SK-MEL-5 (cell line): ENCODE measurements at regions not wholly inside any gene's neighbourhood (a gene's known extent, or its start where the extent isn't known, plus 50 kb on each side); places are given as distances from the start of the nearest gene placed in this dataset.
A peak's percentile ranks its signal among the peaks of the same experiment; 100 is the strongest.

Experiments used
- DNase-seq: peaks from one replicate; pipeline ENCODE4 v3.0.0-alpha.2; 2016; ENCODE audit warnings: low read depth, low spot score
- in situ Hi-C: cut with HindIII; loops from 2 replicates; pipeline ENCODE4 v1.10.0; 2016; ENCODE audit warnings: low sequenced_read_pairs, high pct_unique_total_duplicates, low pct_unique_long_range_greater_than_20kb

GRCh38 chr18:10205151-10205550 lies 249.3 kb upstream of the APCDD1 start:
- in situ Hi-C loops, result no loop called here
- no peak for DNase-seq

- DNase-seq, result no peak
- in situ Hi-C loops, result no loop called here
Observed at GRCh38 chr18:10207682-10208345, 246.6 kb upstream of the APCDD1 start.

GRCh38 chr18:10209302-10209701 lies 245.1 kb upstream of the APCDD1 start:
- in situ Hi-C loops, result no loop called here

GRCh38 chr18:10210057-10210633 lies 244.3 kb upstream of the APCDD1 start:
- in situ Hi-C loops, result no loop called here
- DNase-seq, result no peak

More at GRCh38 chr18:10209302-10209701, 245.1 kb upstream of the APCDD1 start:
- DNase-seq, result no peak

GRCh38 chr18:10213526-10213925 lies 240.9 kb upstream of the APCDD1 start:
- in situ Hi-C loops, result no loop called here
- DNase-seq, result no peak

GRCh38 chr18:10215446-10215845 lies 239.0 kb upstream of the APCDD1 start:
- no peak for DNase-seq
- in situ Hi-C loops, result no loop called here

- in situ Hi-C loops, result no loop called here
- no peak for DNase-seq
Observed at GRCh38 chr18:10216791-10217190, 237.6 kb upstream of the APCDD1 start.

- no peak for DNase-seq
- in situ Hi-C loops, result no loop called here
Observed at GRCh38 chr18:10217211-10217610, 237.2 kb upstream of the APCDD1 start.

DNA sequence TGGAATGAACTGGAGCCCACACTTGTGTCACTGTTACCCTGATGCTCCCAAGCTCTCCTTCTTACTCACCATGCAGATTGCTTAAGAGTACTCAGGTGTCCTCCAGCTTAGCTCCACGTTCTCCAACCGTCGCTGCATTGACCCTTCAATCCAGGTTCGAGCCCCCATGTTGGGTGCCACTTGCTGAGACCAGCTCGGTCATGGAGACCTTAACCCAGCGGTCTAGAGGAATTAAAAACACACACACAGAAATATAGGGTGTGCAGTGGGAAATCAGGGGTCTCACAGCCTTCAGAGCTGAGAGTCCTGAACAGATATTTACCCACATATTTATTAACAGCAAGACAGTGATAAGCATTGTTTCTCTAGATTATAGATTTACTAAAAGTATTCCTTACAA lies 229.1 kb upstream of the APCDD1 start:
- in situ Hi-C loops, result no loop called here
- no peak for DNase-seq

- in situ Hi-C loops, result no loop called here
- no peak for DNase-seq
Observed at GRCh38 chr18:10226971-10227370, 227.5 kb upstream of the APCDD1 start.

DNA sequence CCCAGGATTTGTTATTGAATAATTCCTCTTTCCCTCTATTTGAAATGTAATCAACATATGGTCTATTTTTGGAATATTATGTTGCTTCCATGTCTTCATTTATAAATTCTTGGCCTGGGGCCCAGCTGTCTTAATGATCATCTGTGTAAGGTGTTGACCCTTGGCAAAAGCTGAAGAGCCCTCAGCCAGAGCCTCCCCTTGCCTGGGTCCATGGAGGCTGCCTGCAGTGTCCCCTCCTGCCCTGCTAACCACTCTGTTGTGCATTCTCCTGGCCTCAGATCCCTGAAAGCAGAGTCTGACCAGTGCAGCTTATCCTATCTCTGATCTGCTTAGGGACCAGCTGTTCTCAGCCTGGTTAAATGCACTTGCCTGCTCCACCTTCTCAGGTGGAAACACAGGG lies 226.1 kb upstream of the APCDD1 start:
- DNase-seq, result no peak
- in situ Hi-C loops, result no loop called here

DNA sequence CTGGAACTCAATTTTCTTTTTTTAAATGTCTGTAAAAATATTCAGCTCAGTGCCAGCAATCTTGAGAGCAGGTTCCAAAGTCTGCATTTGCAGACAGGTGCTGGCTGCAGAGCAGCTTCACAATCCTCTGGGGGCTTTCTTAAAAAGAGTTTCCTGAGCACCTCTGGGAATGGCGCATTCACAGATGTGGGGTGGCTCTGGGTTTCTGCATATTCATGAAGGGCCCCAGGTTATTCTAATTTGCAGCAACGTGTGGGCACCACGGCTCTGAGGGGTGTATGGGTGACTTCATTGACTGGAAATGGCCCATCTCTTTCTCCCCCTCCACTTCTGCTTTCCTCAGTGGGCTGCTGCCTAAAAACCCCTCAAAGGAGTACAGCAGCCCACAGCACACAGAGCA lies 225.0 kb upstream of the APCDD1 start:
- DNase-seq, result no peak
- in situ Hi-C loops, result no loop called here

GRCh38 chr18:10230072-10230471 lies 224.4 kb upstream of the APCDD1 start:
- DNase-seq, result peak; percentile 25
- in situ Hi-C loops, result no loop called here

DNA sequence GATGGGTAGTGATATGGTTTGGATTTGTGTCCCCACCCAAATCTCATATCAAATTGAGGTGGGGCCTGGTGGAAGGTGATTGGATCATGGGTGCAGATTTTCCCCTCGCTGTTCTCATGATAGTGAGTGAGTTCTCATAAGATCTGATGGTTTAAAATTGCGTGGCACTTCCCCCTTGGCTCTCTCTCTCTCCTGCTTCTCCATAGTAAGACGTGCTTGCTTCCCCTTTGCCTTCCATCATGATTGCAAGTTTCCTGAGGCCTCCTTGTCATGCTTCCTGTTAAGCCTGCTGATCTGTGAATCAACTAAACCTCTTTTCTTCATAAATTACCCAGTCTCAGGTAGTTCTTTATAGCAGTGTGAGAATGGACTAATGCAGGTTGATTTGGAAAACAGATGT lies 223.2 kb upstream of the APCDD1 start:
- in situ Hi-C loops, result no loop called here
- no peak for DNase-seq

DNA sequence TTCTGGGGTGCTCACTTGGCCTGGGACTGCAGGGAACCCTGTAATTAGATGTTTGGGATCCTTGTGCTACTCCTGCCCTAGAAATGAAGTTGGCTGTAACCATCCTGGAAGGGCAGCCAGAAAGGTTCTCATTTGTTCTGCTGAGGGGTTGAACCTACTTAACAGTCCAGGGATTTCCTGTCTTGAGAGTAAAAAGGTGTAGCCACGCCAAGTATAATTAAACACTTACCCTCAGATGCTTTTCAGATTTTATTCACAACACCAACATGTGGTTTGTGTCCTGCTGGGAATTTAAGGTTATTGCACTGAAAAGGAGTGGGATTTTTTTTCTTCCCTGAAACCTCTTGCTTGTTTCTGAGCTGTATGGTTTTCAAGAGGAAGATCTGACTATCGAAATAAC lies 222.4 kb upstream of the APCDD1 start:
- in situ Hi-C loops, result no loop called here
- no peak for DNase-seq

GRCh38 chr18:10233082-10233875 lies 221.2 kb upstream of the APCDD1 start:
- in situ Hi-C loops, result no loop called here
- DNase-seq, result no peak

DNA sequence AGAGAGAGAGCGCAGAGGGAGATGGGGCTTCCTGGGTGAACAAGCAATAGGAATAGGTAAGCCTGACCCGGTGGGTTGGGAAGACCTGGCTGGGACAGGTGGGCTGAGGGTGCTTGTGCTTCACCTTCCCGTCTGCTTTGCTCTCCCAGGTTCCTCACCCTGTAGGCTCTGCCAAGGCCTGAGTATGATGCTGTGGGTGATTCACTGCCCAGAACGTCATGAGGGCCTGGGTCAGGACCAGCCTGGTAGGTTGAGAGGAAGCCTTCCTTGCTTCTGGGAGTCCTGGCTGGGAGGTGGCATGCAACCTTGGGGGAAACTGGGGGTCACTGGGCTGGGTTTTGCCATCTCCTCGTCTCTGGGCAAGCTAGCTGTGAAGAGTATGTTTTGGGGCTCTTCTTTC lies 220.2 kb upstream of the APCDD1 start:
- in situ Hi-C loops, result no loop called here

GRCh38 chr18:10234912-10235660 lies 219.3 kb upstream of the APCDD1 start:
- DNase-seq, result no peak
- in situ Hi-C loops, result no loop called here

More for the DNA sequence above, 220.2 kb upstream of the APCDD1 start:
- no peak for DNase-seq
